Esophagus muscularis mucosa (tissue), 4 donors: ENCODE measurements at regions not wholly inside any gene's neighbourhood (a gene's known extent, or its start where the extent isn't known, plus 50 kb on each side); places are given as distances from the start of the nearest gene placed in this dataset.

Experiments used
- DNase-seq: peaks from one replicate; pipeline ENCODE4 v3.0.0-alpha.2; 2017; ENCODE audit errors: extremely low spot score
- H3K27ac ChIP-seq, 4 donors: fragments of 200-600 bp; sonication (generic); replicated peaks in 1 of 4; 1 replicate in 3 of 4; 2 replicates in 1 of 4; pipeline ENCODE4 v1.5.1; 2016 to 2019; ENCODE audit warnings: mild to moderate bottlenecking in 1 of 4
- H3K27me3 ChIP-seq, 4 donors: fragments of 200-600 bp; sonication (generic); one replicate each; pipeline versions ENCODE4 v1.5.1 to v1.6.0; 2016 to 2019
- H3K36me3 ChIP-seq, 4 donors: fragments of 200-600 bp; sonication (generic); one replicate each; pipeline ENCODE4 v1.5.1; 2016 to 2019
- H3K4me1 ChIP-seq, 4 donors: fragments of 200-600 bp; sonication (generic); one replicate each; pipeline ENCODE4 v1.5.1; 2016 to 2019
- H3K4me3 ChIP-seq, 4 donors: fragments of 200-600 bp; sonication (generic); 1 replicate in 2 of 4; 2 replicates in 2 of 4; pipeline ENCODE4 v1.5.1; 2016 to 2019; ENCODE audit warnings: mild to moderate bottlenecking in 4 of 4, moderate library complexity in 1 of 4
- H3K9me3 ChIP-seq, 4 donors: fragments of 200-600 bp; sonication (generic); 1 replicate in 3 of 4; 2 replicates in 1 of 4; pipeline ENCODE4 v1.5.1; 2016 to 2019
- CTCF ChIP-seq, 3 experiments: fragments of 200-600 bp in 2 of 3; fragments of 450-650 bp in 1 of 3; sonication (generic) in 2 of 3; IDR thresholded peaks; one replicate each; pipeline ENCODE4 v1.5.1; 2017 to 2019; ENCODE audit warnings: antibody characterized with exemption in 3 of 3, mild to moderate bottlenecking in 2 of 3, moderate library complexity in 1 of 3
- EP300 ChIP-seq: sonication (generic); formaldehyde crosslinking; IDR thresholded peaks from one replicate; pipeline ENCODE4 v1.6.1; 2017; ENCODE audit warnings: antibody characterized with exemption
- POLR2A ChIP-seq: fragments of 450-650 bp; IDR thresholded peaks from one replicate; pipeline ENCODE4 v1.6.1; 2017; ENCODE audit warnings: antibody characterized with exemption, moderate library complexity, mild to moderate bottlenecking, low read depth
- POLR2AphosphoS5 ChIP-seq, 2 donors: sonication (generic); formaldehyde crosslinking; IDR thresholded peaks; one replicate each; pipeline ENCODE4 v1.6.1; 2017; ENCODE audit warnings: antibody characterized with exemption in 2 of 2
- WGBS: methylation state at CpG from one replicate; pipeline ENCODE4 v1.1.5; 2018; 5-methylcytosine and 5-hydroxymethylcytosine counted together
- intact Hi-C: fragments of 100-400 bp; cut with DNase I; formaldehyde crosslinking; loops from one replicate; pipeline ENCODE4 v1.15.1; 2023

GRCh38 chr13:34757441-34757840, 184.6 kb upstream of the NBEA start:
- TF ChIP-seq POLR2A: no peak
- TF ChIP-seq EP300: no peak
- TF ChIP-seq CTCF (IDR thresholded peaks at IDR 0.05): no peak
- Histone ChIP-seq H3K27me3 (no peaks in the 10 kb centered on the region), H3K36me3 (no peaks in the 10 kb centered on the region), H3K27ac (no peak overlapping the region), H3K4me3 (no peak overlapping the region), H3K9me3 (no peaks in the 10 kb centered on the region), H3K4me1 (peaks cover 0 to 7% (median 3%) of the 10 kb centered on the region in 4 donors)
- no peak for DNase-seq
- intact Hi-C loops: no loop called here
- 84% methylated on average over 2 of the region's 2 CpGs for WGBS

GRCh38 chr13:34758628-34759027, 183.4 kb upstream of the NBEA start:
- intact Hi-C loops: no loop called here
- 95% methylated on average over 2 of the region's 2 CpGs for WGBS
- Histone ChIP-seq H3K4me3 (no peak overlapping the region), H3K27me3 (no peaks in the 10 kb centered on the region), H3K4me1 (peaks cover 0 to 13% (median 8%) of the 10 kb centered on the region in 4 donors), H3K9me3 (no peaks in the 10 kb centered on the region), H3K36me3 (no peaks in the 10 kb centered on the region), H3K27ac (no peak overlapping the region)
- no peak for TF ChIP-seq POLR2A
- no peak for TF ChIP-seq CTCF (IDR thresholded peaks at IDR 0.05)
- no peak for TF ChIP-seq POLR2AphosphoS5 (IDR thresholded peaks at IDR 0.05)
- no peak for TF ChIP-seq EP300
- no peak for DNase-seq

- Histone ChIP-seq H3K9me3 (no peaks in the 10 kb centered on the region), H3K4me3 (no peak overlapping the region), H3K27me3 (no peaks in the 10 kb centered on the region), H3K36me3 (no peaks in the 10 kb centered on the region), H3K4me1 (peaks cover 0 to 13% (median 8%) of the 10 kb centered on the region in 4 donors), H3K27ac (peak overlapping the region in 2 of 4 donors; percentile 1 to 30)
- 48% methylated on average over 2 of the region's 2 CpGs for WGBS
- intact Hi-C loops: no loop called here
- no peak for DNase-seq
- TF ChIP-seq POLR2A (no peak), POLR2AphosphoS5 (IDR thresholded peaks at IDR 0.05) (peak in 1 of 2 donors; percentile 63)
These were observed 179.8 kb upstream of the NBEA start for GRCh38 chr13:34762312-34762711.

GRCh38 chr13:34764246-34764645, 177.8 kb upstream of the NBEA start:
- no peaks in the 10 kb centered on the region for H3K27me3 ChIP-seq
- no peak overlapping the region for H3K27ac ChIP-seq
- H3K4me1 ChIP-seq: peaks cover 0 to 13% (median 8%) of the 10 kb centered on the region in 4 donors
- TF ChIP-seq POLR2A: no peak
- intact Hi-C loops: no loop called here
- DNase-seq: no peak
- no peak overlapping the region for H3K4me3 ChIP-seq
- H3K36me3 ChIP-seq: no peaks in the 10 kb centered on the region
- 81% methylated on average over 2 of the region's 2 CpGs for WGBS
- H3K9me3 ChIP-seq: no peaks in the 10 kb centered on the region

- no peak overlapping the region for H3K27ac ChIP-seq
These were observed 176.5 kb upstream of the NBEA start for GRCh38 chr13:34765446-34766180.

More at GRCh38 chr13:34765446-34766180, 176.5 kb upstream of the NBEA start:
- Histone ChIP-seq H3K4me3 (no peak overlapping the region), H3K27me3 (no peaks in the 10 kb centered on the region), H3K4me1 (peaks cover 0 to 13% (median 8%) of the 10 kb centered on the region in 4 donors), H3K9me3 (no peaks in the 10 kb centered on the region), H3K36me3 (no peaks in the 10 kb centered on the region)
- WGBS: 96% methylated on average over 6 of the region's 6 CpGs
- TF ChIP-seq CTCF (IDR thresholded peaks at IDR 0.05) (no peak), POLR2A (no peak), POLR2AphosphoS5 (IDR thresholded peaks at IDR 0.05) (no peak), EP300 (no peak)
- DNase-seq: no peak
- intact Hi-C loops: no loop called here
